Pancreas (tissue), 10 donors: ENCODE measurements at regions not wholly inside any gene's neighbourhood (a gene's known extent, or its start where the extent isn't known, plus 50 kb on each side); places are given as distances from the start of the nearest gene placed in this dataset.

ENCODE experiments used
- ATAC-seq, 4 donors: fragments of 200-7000 bp; cut with Tn5 transposase; one replicate each; pipeline versions ENCODE4 v1.8.0 to v1.9.1; 2020; ENCODE audit warnings: mild to moderate bottlenecking in 4 of 4, moderate library complexity in 4 of 4
- DNase-seq, 6 donors: peaks; one replicate each; pipeline ENCODE4 v3.0.0-alpha.2; 2020
- FAIRE-seq: peaks from 2 replicates; lab custom pipeline; 2012; peaks lifted over from hg19 to GRCh38; lab: Jason Lieb, UNC
- H3K27ac ChIP-seq, 4 donors: fragments of 200-600 bp; sonication (generic); 1 replicate in 3 of 4; 2 replicates in 1 of 4; pipeline versions ENCODE4 v1.5.0 to v1.8.0; 2020
- H3K27me3 ChIP-seq, 4 donors: fragments of 200-600 bp; one replicate each; pipeline ENCODE4 v1.8.0; 2021
- H3K36me3 ChIP-seq, 3 donors: fragments of 200-600 bp; sonication (generic) in 1 of 3; one replicate each; pipeline versions ENCODE4 v1.5.0 to v1.8.0; 2020 to 2021
- H3K4me1 ChIP-seq, 3 donors: fragments of 200-600 bp; one replicate each; pipeline ENCODE4 v1.8.0; 2021
- H3K4me3 ChIP-seq, 4 donors: fragments of 200-600 bp; sonication (generic) in 2 of 4; one replicate each; pipeline versions ENCODE4 v1.5.0 to v1.8.0; 2020 to 2021
- H3K9me3 ChIP-seq, 4 donors: fragments of 200-600 bp; one replicate each; pipeline ENCODE4 v1.8.0; 2021
- CTCF ChIP-seq, 4 donors: fragments of 200-600 bp; sonication (generic) in 3 of 4; IDR thresholded peaks; one replicate each; pipeline versions ENCODE4 v1.5.0 to v1.8.0; 2021; ENCODE audit warnings: antibody characterized with exemption in 4 of 4
- WGBS, 2 donors: extraction: QIAGEN DNeasy Blood & Tissue Kit; methylation state at CpG; one replicate each; pipeline ENCODE4 v1.1.7; 2013; 5-methylcytosine and 5-hydroxymethylcytosine counted together
- intact Hi-C, 3 donors: fragments of 100-400 bp; cut with DNase I; formaldehyde crosslinking; loops; one replicate each; pipeline versions ENCODE4 v1.11.1 to v1.14.2; 2022
- donor health status: healthy with polysubstance abuse.
- donor health status: DM: no; HTN: no; CAD: no; lungs with moderate emphysema.
- donor health status: DM: no; HTN: no; CAD: no.
- donor health status: control.
- donor health status: control.
- donor health status: Bipolar disorder and iron deficiency.
- donor health status: DM: yes; HTN: yes; CAD: no.
- donor health status: DM: no; HTN: no; CAD: no.
- donor health status: DM: no; HTN: no; CAD: no.
- donor health status: DM: yes; HTN: yes; CAD: no.

DNA sequence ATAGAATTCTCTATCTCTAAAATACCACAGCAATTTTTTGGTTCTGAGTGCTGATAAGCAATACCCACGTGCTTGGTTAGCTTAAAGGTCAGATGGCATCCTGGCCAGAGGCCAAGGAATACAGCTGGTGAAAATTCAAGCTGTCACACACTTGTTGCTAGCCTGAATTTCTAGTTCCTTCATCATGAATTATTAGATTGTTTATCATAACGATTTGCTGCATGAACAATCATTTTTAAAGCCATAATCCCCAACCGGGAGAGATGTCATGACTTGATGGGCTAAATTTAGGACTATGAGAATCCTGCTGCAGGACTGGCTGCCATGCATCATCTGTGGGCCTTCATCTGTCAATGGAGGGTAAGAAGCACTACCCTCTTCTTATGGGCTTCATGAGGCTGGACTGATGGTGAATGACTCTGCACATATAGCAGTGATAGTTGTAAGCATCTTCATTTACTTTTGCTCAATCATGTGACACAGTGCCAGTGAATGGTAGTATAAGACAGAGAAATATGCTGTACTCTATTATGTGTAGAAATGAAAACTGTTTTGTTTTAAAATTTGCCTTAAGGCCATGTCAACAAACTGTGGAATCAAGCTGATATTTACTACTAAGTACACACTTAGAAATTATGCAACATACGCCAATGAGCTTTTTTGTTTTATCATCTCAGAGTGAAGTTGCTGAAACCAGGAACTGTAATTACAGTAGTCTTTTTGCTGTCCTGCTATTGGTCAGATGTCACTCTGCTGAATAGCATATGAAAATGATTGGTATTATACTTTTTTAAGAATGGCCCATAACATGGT lies 80.5 kb upstream of the RALGPS2 start:
- 12 to 14% methylated on average over 4 of the region's 4 CpGs for WGBS, 2 donors
- Histone ChIP-seq H3K36me3 (no peaks in the 10 kb centered on the region), H3K27ac (no peak overlapping the region), H3K27me3 (no peaks in the 10 kb centered on the region), H3K4me3 (no peak overlapping the region), H3K9me3 (no peaks in the 10 kb centered on the region), H3K4me1 (peaks cover 3 to 13% (median 10%) of the 10 kb centered on the region in 3 donors)
- intact Hi-C loops: no loop called here
- FAIRE-seq (no peak), DNase-seq (peak; percentile 60 to 79 (median 76)), ATAC-seq (peak; percentile 78 to 93 (median 83))
- no peak for TF ChIP-seq CTCF (IDR thresholded peaks at IDR 0.05)

- intact Hi-C loops: no loop called here
- no peaks in the 10 kb centered on the region for H3K36me3 ChIP-seq
- H3K9me3 ChIP-seq: no peaks in the 10 kb centered on the region
- FAIRE-seq (no peak), DNase-seq (no peak), ATAC-seq (no peak)
- WGBS, 2 donors: 78 to 83% methylated on average over 5 of the region's 5 CpGs
- H3K27ac ChIP-seq: no peak overlapping the region
- no peak for TF ChIP-seq CTCF (IDR thresholded peaks at IDR 0.05)
- H3K4me3 ChIP-seq: no peak overlapping the region
- H3K27me3 ChIP-seq: no peaks in the 10 kb centered on the region
- H3K4me1 ChIP-seq: peaks cover 3 to 13% (median 10%) of the 10 kb centered on the region in 3 donors
Observed at GRCh38 chr1:178645157-178645807, 79.8 kb upstream of the RALGPS2 start.

- FAIRE-seq (no peak), ATAC-seq (no peak), DNase-seq (no peak)
- 89 to 94% methylated on average over 2 of the region's 2 CpGs for WGBS, 2 donors
- H3K4me3 ChIP-seq: no peak overlapping the region
- TF ChIP-seq CTCF (IDR thresholded peaks at IDR 0.05): no peak
- intact Hi-C loops: no loop called here
- no peaks in the 10 kb centered on the region for H3K36me3 ChIP-seq
- H3K27me3 ChIP-seq: no peaks in the 10 kb centered on the region
- H3K9me3 ChIP-seq: no peaks in the 10 kb centered on the region
- peaks cover 3 to 13% (median 10%) of the 10 kb centered on the region in 3 donors for H3K4me1 ChIP-seq
- no peak overlapping the region for H3K27ac ChIP-seq
Observed at GRCh38 chr1:178645808-178646200, 79.2 kb upstream of the RALGPS2 start.

DNA sequence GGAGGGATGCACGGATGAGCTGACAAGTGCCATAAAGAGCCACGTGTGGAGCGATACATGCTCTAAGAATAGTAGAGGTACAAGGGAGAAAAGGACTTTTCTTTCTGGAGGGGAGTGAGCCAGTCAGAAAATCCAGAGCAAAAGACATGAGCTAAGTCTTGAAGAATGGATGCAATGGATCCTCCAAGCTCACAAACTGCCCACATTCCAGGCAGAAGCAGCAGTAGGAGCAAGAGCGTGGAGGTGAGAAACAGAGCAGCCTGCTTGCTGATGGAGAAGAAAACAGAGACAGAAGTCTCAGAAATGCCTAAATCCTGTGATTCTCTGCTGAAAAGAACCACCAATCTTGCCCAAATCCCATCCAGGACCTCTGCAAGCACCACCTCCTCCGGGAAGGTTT lies 78.2 kb upstream of the RALGPS2 start:
- Histone ChIP-seq H3K27ac (no peak overlapping the region), H3K36me3 (no peaks in the 10 kb centered on the region), H3K9me3 (no peaks in the 10 kb centered on the region), H3K4me3 (no peak overlapping the region), H3K4me1 (peaks cover 3 to 13% (median 10%) of the 10 kb centered on the region in 3 donors), H3K27me3 (no peaks in the 10 kb centered on the region)
- 91 to 95% methylated on average over 5 of the region's 5 CpGs for WGBS, 2 donors
- TF ChIP-seq CTCF (IDR thresholded peaks at IDR 0.05): no peak
- DNase-seq (no peak), FAIRE-seq (no peak), ATAC-seq (no peak)
- intact Hi-C loops: no loop called here

DNA sequence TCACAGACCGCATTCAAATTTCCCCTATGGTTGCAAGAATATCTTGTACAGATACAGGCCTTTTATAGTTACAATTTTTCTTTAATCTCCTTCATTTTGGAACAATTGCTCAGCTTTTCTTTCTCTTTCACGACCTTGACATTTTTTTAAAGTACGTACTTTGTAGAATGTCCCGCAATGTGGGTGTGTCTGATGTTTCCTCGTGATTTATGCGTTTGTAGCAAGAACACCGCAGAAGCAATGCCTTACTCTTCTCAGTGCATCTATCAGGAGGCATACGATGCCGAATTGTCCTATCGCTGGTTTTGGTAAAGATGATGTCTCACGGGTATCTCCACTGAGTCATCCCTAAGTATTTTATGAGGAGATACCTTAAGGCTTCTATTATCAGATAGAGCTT lies 76.9 kb upstream of the RALGPS2 start:
- H3K27ac ChIP-seq: no peak overlapping the region
- intact Hi-C loops: no loop called here
- no peaks in the 10 kb centered on the region for H3K27me3 ChIP-seq
- no peak overlapping the region for H3K4me3 ChIP-seq
- ATAC-seq: no peak
- H3K36me3 ChIP-seq: no peaks in the 10 kb centered on the region
- no peak for TF ChIP-seq CTCF (IDR thresholded peaks at IDR 0.05)
- peaks cover 3 to 13% (median 10%) of the 10 kb centered on the region in 3 donors for H3K4me1 ChIP-seq
- H3K9me3 ChIP-seq: no peaks in the 10 kb centered on the region
- DNase-seq: no peak
- FAIRE-seq: no peak
- WGBS, 2 donors: 90% methylated on average over 11 of the region's 11 CpGs
